NB4 (cell line): ENCODE measurements at regions not wholly inside any gene's neighbourhood (a gene's known extent, or its start where the extent isn't known, plus 50 kb on each side); places are given as distances from the start of the nearest gene placed in this dataset.

Experiments
- CTCF ChIP-seq: IDR thresholded peaks from one replicate; pipeline ENCODE4 v1.5.1; 2012; ENCODE audit warnings: low read depth, low read length
- MAX ChIP-seq: IDR thresholded peaks from 2 replicates; pipeline ENCODE4 v1.6.1; 2011; ENCODE audit warnings: low read depth, low read length

- TF ChIP-seq CTCF (no peak), MAX (no peak)
Measured at GRCh38 chr20:16861708-16862107, 113.5 kb downstream of the OTOR start.
